ENCODE measurements at regions not wholly inside any gene's neighbourhood (a gene's known extent, or its start where the extent isn't known, plus 50 kb on each side); places are given as distances from the start of the nearest gene placed in this dataset.

DNA sequence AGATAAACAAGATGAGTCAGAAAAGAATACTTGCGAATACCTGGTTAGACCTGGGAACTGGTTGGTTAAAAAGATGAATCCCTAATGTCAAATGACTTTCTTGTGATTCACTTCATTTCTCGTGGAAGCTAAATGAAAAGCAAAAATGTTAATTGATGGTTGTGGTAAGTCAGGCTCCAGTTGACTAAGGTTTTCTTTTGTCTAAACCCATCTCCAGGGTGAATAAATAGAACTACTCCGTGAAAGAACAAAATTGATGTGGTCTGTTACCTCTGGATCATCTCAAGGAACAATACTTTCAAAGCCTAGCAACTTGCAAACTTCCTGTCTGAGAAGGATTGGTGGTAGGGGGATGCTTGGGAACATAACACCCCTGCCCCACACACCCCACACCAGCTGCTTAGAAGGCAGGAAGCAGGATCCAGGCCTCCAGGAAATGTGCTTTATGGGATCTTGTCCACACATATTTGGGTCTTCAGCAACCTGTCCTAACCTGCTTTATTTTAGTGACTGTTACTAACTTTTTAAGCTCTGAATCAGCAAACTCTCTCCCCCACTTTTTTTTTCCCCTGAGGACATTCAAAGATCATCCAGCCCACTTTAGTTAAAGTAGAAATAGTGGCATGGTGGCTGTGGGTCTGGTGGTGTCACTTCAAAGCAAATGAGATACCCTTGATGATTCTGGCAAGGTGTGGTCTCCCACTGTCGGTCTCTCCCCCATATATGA lies 60.4 kb upstream of the PTHLH start:
- TF ChIP-seq, protein P1, sequence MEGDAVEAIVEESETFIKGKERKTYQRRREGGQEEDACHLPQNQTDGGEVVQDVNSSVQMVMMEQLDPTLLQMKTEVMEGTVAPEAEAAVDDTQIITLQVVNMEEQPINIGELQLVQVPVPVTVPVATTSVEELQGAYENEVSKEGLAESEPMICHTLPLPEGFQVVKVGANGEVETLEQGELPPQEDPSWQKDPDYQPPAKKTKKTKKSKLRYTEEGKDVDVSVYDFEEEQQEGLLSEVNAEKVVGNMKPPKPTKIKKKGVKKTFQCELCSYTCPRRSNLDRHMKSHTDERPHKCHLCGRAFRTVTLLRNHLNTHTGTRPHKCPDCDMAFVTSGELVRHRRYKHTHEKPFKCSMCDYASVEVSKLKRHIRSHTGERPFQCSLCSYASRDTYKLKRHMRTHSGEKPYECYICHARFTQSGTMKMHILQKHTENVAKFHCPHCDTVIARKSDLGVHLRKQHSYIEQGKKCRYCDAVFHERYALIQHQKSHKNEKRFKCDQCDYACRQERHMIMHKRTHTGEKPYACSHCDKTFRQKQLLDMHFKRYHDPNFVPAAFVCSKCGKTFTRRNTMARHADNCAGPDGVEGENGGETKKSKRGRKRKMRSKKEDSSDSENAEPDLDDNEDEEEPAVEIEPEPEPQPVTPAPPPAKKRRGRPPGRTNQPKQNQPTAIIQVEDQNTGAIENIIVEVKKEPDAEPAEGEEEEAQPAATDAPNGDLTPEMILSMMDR (conservative IDR thresholded peaks at IDR 0.05; ENCODE audit: low read length), result no peak
- no peak for TF ChIP-seq EZH2phosphoT487 (IDR thresholded peaks at IDR 0.05; ENCODE audit: borderline replicate concordance, low read depth, low read length)

All from OCI-LY7 (cell line).